ENCODE measurements at regions not wholly inside any gene's neighbourhood (a gene's known extent, or its start where the extent isn't known, plus 50 kb on each side); places are given as distances from the start of the nearest gene placed in this dataset.

GRCh38 chr2:18159896-18160295, 281.4 kb downstream of the KCNS3 start (continued):
- no peak for TF ChIP-seq ATF2 (IDR thresholded peaks at IDR 0.05; ENCODE audit: low read length)
